Thoracic aorta (tissue), 2 donors: ENCODE measurements at regions not wholly inside any gene's neighbourhood (a gene's known extent, or its start where the extent isn't known, plus 50 kb on each side); places are given as distances from the start of the nearest gene placed in this dataset.

ENCODE experiments used
- ATAC-seq: fragments of 150-250 bp; one replicate; pipeline ENCODE4 v1.8.0; 2017; ENCODE audit warnings: low read depth; ENCODE audit not compliant: insufficient number of reproducible peaks, low FRiP score
- DNase-seq: peaks from one replicate; pipeline ENCODE4 v3.0.0-alpha.2; 2020; ENCODE audit warnings: low spot score
- H3K27ac ChIP-seq, 2 donors: fragments of 200-600 bp; sonication (generic); 1 replicate in 1 of 2; 2 replicates in 1 of 2; pipeline ENCODE4 v1.5.1; 2016; ENCODE audit warnings: mild to moderate bottlenecking in 2 of 2, moderate library complexity in 2 of 2
- H3K27me3 ChIP-seq: fragments of 200-600 bp; sonication (generic); replicated peaks from 2 replicates; pipeline ENCODE4 v1.6.0; 2016; ENCODE audit warnings: mild to moderate bottlenecking; ENCODE audit not compliant: insufficient read depth
- H3K36me3 ChIP-seq: fragments of 200-600 bp; sonication (generic); one replicate; pipeline ENCODE4 v1.5.1; 2016
- H3K4me1 ChIP-seq, 2 donors: fragments of 200-600 bp; sonication (generic); 1 replicate in 1 of 2; 2 replicates in 1 of 2; pipeline versions ENCODE4 v1.5.1 to v1.6.0; 2016; ENCODE audit warnings: low read depth in 2 of 2, mild to moderate bottlenecking in 1 of 2; ENCODE audit not compliant: control insufficient read depth in 1 of 2
- H3K4me3 ChIP-seq: fragments of 200-600 bp; sonication (generic); 2 replicates; pipeline ENCODE4 v1.5.1; 2016; ENCODE audit warnings: mild to moderate bottlenecking
- H3K9me3 ChIP-seq: fragments of 200-600 bp; sonication (generic); 2 replicates; pipeline ENCODE4 v1.5.1; 2016
- TF ChIP-seq, protein P1 (sequence below): fragments of 200-600 bp; sonication (generic); IDR thresholded peaks from one replicate; pipeline ENCODE4 v1.5.1; 2019; ENCODE audit warnings: antibody characterized with exemption

DNA sequence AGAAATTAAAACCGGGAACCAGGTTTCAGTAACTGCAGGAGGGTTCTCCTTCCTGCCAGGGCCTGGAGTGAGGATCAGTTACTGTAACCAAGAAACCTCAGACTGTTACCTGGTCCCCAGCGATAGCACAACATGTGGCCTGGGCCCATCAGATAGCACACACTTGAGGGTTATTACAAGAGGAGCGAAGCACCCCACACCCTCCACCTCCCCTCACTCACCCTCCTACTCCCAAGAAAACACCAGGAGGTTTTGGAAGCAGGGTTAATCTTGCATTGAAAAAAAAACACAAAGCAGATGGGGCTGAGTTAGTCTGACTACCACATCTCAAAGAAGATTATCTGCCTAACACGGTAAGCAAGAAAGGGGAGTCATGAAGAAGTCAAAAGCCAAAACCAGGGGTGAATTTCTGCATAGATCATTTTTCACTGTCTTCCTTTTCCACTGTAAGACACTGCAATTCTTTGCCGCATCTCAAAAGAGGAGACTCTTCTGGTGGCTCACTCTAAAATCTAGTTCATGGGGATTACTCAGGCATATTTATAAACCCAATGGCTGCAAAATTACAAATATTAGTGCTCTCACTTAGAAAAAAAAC lies 75.9 kb upstream of the DOCK9 start:
- H3K4me1 ChIP-seq = peaks cover 5 to 11% of the 10 kb centered on the region in 2 donors

DNA sequence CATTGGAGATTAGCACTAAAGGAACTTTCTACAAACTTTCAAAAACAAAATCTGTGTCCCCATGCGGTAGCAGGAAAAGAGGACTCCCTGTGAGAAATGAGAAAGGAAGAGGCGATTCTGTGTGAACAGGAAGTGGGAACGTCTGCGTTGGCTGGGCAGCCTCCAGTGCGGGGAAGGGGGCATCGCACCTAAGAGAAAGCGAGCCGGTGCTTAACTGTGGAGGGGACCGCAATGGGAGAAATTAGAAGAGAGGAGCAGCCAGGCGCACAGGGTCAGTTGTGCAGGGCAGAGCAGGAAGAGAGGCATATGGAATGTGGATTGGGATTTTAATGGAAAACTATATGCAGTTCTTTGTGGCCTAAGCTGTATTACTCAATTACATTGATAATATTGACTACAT lies 77.4 kb upstream of the DOCK9 start:
- no peak for ATAC-seq
- TF ChIP-seq, protein P1, sequence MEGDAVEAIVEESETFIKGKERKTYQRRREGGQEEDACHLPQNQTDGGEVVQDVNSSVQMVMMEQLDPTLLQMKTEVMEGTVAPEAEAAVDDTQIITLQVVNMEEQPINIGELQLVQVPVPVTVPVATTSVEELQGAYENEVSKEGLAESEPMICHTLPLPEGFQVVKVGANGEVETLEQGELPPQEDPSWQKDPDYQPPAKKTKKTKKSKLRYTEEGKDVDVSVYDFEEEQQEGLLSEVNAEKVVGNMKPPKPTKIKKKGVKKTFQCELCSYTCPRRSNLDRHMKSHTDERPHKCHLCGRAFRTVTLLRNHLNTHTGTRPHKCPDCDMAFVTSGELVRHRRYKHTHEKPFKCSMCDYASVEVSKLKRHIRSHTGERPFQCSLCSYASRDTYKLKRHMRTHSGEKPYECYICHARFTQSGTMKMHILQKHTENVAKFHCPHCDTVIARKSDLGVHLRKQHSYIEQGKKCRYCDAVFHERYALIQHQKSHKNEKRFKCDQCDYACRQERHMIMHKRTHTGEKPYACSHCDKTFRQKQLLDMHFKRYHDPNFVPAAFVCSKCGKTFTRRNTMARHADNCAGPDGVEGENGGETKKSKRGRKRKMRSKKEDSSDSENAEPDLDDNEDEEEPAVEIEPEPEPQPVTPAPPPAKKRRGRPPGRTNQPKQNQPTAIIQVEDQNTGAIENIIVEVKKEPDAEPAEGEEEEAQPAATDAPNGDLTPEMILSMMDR = no peak
- DNase-seq = no peak
- H3K27ac ChIP-seq = no peak overlapping the region
- H3K9me3 ChIP-seq = no peaks in the 10 kb centered on the region
- no peaks in the 10 kb centered on the region for H3K27me3 ChIP-seq
- H3K4me1 ChIP-seq = peaks cover 7 to 11% of the 10 kb centered on the region in 2 donors
- no peak overlapping the region for H3K4me3 ChIP-seq
- H3K36me3 ChIP-seq = no peaks in the 10 kb centered on the region

More for the DNA sequence above, 75.9 kb upstream of the DOCK9 start:
- no peak overlapping the region for H3K4me3 ChIP-seq
- no peaks in the 10 kb centered on the region for H3K9me3 ChIP-seq
- H3K36me3 ChIP-seq = no peaks in the 10 kb centered on the region
- no peaks in the 10 kb centered on the region for H3K27me3 ChIP-seq
- H3K27ac ChIP-seq = no peak overlapping the region
- no peak for DNase-seq
- TF ChIP-seq, protein P1 = no peak
- ATAC-seq = no peak

DNA sequence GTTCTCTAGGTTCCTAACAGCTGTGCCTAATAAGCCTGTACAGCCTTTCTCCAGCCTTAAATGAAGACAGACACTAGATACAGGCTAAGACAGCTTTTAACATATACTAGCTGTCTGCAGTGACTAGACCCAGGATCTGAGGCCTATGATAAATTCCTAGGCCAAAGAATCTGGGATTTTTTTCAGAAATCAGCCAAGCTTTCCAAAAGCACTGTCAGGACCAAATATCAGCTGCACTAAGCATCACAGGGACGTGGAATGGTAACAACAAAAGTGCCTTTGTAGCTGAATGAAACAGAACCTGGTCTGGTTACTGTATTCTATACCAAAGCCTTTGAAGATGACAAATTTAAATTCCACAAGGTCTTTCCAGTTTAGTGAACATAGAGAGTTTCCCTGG lies 77.9 kb upstream of the DOCK9 start:
- no peak for DNase-seq
- Histone ChIP-seq H3K36me3 (no peaks in the 10 kb centered on the region), H3K27me3 (no peaks in the 10 kb centered on the region), H3K9me3 (no peaks in the 10 kb centered on the region), H3K4me1 (peaks cover 7 to 11% of the 10 kb centered on the region in 2 donors), H3K4me3 (no peak overlapping the region), H3K27ac (no peak overlapping the region)
- ATAC-seq = no peak
- TF ChIP-seq, protein P1 = no peak

DNA sequence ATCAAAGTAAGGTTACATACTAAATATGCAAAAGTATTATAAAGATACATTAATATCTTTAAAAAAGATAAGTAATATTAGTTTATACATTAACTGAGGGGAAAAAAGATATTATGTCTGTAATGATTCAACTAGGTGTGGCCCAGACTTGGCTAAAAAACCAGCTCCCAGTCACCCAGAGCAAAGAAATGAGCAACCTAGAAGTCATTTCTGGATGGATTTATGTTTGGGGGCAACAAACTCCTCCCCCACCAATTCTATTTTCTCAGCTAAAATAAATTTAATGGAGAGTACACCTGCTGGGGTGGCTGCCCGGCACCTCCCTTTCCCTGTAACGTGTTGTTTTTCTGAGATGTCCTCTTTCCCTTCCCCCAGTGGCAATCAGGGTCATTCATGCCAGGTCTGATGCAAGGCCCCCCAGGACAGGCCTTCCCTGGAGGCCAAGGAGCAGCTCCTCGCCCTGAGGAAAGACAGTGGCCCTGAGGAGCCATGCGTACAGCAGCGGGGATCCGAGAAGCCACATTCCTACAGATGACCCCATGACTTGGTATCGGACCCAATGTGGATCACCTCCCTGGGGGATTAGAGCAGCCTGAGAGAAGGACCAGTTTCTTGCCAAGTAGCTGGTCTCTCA lies 78.6 kb upstream of the DOCK9 start:
- TF ChIP-seq, protein P1 = no peak
- Histone ChIP-seq H3K27me3 (no peaks in the 10 kb centered on the region), H3K27ac (no peak overlapping the region), H3K9me3 (no peaks in the 10 kb centered on the region), H3K4me3 (no peak overlapping the region), H3K36me3 (no peaks in the 10 kb centered on the region), H3K4me1 (peaks cover 7 to 11% of the 10 kb centered on the region in 2 donors)
- DNase-seq = no peak
- no peak for ATAC-seq

DNA sequence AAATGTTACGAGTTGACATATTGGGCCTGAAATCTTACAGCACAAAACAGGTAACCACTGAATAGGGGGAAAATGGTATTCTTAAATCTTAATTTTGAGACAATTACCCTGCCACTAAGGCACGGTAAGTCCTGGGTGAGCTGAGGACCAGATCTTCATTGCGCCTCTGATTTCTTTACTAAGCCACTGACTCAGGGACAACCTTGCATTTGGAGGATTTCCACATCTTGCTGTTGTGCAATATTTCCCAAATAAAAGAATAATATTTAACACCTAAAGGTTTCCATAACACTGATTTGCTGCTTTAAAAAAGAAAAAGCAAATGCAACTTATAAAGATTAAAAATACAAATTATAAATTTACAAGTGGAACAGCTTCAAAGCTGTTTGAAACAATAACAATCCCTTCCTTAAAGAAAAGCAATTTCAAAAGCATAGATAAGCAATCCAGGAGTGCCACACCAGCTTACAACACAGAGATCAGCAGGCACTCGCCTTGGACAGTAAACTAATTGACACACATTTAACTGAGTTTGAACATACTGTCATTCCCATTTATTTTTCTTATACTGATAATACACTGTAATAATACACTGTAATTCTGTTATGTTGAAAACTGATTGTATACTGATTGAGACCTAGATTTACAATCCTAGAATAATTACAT lies 79.6 kb upstream of the DOCK9 start:
- Histone ChIP-seq H3K4me1 (peaks cover 7 to 15% of the 10 kb centered on the region in 2 donors), H3K27ac (no peak overlapping the region), H3K9me3 (no peaks in the 10 kb centered on the region), H3K27me3 (no peaks in the 10 kb centered on the region), H3K36me3 (no peaks in the 10 kb centered on the region), H3K4me3 (no peak overlapping the region)
- DNase-seq (no peak), ATAC-seq (no peak)
- TF ChIP-seq, protein P1 = no peak
